GM18868 (cell line): ENCODE measurements at regions not wholly inside any gene's neighbourhood (a gene's known extent, or its start where the extent isn't known, plus 50 kb on each side); places are given as distances from the start of the nearest gene placed in this dataset.

Experiments used
- ATAC-seq: cut with Tn5 transposase; IDR thresholded peaks from one replicate; pipeline ENCODE4 v1.9.1; 2021; ENCODE audit warnings: mild to moderate bottlenecking, moderate library complexity; ENCODE audit not compliant: unreplicated experiment

DNA sequence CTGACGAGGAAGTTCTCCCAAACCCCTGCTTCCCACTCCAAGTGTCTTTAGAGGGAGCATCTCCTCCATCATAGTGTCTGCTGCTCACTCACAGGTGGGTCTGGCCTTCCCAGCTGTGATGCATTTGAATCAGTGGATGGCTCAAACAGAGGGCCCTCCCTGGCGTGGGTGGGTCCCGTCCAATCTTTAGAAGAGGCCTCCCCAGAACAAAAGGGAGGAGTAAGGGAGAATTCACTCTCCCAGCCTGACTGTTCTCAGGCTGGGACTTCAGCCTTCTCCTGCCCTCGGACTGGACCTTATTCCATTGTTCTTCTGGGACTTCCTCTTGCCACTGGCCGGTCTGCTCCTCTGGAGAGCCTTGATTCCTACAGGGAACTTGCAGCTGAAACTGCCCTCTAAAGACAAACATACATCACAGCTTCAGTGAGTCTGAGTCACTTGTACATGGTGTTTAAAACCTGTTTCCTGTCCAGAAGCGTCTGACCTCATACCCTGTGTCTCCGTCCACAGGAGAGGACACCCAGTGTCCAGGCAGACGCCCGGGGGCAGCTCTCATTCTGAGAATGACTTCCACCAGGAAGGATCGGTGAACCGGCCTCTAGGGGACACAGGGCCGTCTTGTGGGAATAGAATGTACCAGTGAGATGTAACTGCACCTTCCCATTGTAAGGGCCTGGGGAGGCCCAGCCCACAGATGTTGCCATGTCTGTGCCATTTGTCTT, 234.7 kb downstream of the BRD1 start:
- no peak for ATAC-seq

DNA sequence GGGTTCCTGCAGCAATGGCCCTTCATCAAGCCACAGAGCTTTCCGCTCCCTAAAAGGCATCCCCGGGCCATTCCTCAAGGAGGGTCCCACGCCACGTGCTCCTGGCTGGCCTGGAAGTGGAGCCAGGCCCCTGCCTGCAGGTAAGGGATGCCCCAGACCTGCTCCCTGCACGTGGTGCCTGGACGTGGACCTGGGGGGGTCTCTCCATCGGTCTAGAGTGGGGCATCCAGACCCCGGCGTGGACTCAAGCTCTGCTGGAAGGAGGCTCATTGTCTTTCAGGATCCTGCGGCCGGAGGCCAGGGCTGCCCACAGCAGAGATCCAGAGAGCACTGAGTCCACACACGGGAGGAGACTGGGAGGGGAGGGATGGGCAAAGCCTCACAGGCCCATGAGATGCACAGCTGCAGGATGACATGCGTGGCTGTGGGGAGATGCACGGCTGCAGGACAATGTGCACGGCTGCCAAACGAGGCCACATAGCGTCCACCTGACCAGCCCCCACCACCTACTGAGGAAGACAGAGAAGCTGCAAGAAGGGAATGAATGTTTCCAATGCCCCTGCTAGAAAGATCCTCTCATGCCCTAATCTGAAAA, 236.7 kb downstream of the BRD1 start:
- no peak for ATAC-seq

DNA sequence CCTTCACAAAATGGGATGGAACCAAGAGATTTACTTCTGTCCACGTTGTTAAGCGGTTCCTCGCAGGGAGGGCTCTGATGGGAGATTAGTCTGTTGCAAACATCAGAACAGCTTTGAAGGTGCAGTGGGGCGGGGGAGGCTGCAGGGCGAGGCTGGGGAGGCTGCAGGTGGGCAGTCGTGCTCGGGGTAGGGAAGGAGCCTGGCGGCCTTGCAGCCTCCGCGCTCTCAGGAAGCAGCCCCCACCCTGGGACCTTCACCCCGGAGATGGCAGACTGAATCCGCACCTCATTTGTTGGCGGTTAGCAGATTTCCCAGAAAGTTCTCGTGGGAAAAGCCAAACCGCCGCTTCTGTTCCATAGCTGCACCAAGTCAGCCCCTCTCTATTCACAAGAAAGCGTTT, 237.3 kb downstream of the BRD1 start:
- ATAC-seq: no peak

DNA sequence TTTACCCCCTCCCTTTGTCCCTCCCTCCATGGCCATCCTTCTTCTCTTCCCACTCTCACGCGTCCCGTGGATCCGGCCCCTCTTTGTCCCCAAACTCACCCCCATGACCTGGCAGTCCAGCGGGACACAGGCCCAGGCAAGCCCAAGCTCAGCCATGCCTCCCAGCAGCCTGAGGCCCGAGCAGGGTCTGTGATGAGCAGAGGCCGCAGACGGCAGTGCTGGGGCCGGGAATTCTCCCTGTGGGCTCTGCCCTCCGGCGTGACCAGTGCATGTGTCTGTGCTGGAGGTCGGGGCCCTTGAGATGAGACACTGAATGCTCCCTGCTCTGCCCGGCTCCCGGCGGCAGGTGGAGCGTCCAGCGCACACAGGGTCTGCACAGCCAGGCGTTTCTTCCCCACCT, 237.9 kb downstream of the BRD1 start:
- ATAC-seq: no peak

DNA sequence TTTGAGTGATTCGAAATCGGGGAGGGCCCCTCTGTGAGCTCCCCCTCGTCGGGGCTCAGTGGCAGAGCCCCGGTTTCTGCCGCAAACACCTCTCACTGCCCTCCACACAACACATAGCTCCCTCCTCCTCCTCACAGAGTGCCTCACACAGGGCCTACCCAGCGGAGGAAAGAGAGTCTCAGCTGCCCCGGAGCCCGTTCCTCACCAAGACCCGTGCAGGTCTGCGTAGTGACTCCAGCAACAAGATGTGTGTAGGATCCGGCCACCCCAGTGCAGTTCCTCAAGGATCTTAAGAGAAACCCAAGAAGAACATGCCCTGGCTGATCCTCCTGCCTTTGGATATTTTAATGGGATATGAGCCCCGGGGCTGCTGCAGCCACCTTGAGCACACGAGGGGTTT, 238.4 kb downstream of the BRD1 start:
- ATAC-seq: no peak

DNA sequence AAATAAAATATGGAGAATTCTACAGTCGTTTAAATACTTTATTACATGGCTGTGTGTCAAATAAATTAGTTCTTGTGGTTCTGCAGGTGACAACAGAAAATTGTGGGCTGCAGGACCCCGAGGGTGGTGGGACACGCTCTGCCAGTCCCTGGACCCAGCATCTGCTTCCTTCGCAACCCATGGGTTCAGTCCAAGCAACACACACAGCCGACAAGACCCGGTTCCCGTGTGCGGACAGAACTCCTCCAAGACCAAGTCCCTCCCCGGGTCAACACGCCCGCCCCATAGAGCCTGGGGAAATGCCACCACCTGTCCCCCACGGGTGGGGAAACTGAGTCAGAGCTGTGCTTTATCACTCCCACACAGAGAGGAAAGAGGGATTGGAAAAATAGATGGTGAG, 238.9 kb downstream of the BRD1 start:
- no peak for ATAC-seq

DNA sequence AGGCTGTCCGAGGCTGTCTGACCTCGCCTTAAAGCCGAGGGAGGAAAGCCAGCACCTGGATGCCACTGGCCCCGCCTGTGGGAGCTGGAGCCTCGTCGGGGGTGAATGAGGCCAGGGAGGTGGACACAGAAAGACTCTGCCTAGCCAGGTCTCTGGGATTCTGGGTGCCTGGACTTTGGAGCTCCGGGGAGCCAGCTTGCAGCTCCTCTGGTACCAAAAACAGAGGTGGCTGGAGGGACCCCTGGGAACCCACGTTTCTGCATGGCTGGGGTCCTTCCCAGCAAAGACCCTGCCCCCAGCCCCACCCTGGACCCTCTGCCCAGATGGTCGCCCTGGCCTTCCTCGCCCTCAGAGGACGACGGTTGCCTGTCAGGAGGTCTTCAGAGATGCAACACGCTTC, 239.7 kb downstream of the BRD1 start:
- ATAC-seq: no peak

DNA sequence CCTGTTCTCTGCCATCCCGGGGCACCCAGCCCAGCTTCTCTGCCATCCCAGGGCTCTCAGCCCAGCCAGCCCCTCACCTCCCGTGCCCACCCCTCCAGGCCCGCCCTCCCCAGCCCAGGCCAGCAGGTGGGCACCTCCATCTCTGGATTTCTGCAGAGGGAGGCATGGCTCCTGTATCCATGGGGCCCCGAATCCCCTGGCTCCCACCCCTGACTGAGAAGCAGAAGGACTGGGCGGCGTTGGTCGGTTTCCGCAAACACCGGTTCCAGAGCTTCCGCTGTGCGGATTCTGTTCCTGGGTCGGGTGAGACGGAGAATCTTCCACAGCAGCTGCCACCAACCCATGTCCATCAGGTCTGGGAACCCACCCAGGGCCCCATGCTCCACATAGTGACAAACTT, 240.3 kb downstream of the BRD1 start:
- no peak for ATAC-seq

DNA sequence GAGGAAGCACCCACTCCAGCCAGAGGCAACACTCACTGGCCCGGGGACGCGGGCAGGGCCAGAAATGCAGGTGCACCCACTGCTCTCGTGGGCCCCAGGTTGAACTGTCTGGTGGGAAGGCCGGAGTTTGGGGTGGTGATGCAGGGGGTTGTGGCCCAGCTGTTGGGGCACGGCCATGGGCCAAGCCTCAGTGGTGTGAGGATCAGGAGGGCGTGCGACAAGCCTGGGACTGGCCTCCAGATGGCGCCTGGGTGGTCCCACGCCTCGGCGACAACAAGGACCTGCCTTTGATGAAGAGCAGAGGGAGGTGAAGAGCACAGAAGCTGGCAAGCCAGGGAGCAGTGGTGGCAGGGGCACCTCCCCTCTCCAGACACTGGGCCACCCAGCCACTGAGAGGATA, 240.8 kb downstream of the BRD1 start:
- no peak for ATAC-seq

DNA sequence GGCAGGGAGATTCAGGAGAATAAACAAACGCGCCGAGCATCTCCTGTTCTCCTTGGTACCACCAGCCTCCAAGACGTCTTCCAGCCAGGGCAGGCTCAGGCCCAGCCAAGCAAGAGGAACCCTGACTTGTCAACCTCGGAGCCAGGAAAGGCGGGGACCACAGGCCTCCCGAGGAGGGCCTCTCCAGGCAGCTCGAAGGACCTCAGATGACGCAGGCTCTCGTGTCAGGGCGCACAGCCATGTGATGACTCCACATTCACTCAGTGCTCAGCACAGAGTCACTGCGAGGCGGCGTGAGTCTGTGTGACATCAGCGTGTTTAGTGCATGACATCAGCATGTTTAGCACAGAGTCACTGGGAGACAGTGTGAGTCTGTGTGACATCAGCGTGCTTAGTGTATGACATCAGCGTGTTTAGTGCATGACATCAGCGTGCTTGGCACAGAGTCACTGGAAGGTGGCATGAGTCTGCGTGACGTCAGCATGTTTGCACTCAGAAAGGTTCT, 241.4 kb downstream of the BRD1 start:
- ATAC-seq: no peak

DNA sequence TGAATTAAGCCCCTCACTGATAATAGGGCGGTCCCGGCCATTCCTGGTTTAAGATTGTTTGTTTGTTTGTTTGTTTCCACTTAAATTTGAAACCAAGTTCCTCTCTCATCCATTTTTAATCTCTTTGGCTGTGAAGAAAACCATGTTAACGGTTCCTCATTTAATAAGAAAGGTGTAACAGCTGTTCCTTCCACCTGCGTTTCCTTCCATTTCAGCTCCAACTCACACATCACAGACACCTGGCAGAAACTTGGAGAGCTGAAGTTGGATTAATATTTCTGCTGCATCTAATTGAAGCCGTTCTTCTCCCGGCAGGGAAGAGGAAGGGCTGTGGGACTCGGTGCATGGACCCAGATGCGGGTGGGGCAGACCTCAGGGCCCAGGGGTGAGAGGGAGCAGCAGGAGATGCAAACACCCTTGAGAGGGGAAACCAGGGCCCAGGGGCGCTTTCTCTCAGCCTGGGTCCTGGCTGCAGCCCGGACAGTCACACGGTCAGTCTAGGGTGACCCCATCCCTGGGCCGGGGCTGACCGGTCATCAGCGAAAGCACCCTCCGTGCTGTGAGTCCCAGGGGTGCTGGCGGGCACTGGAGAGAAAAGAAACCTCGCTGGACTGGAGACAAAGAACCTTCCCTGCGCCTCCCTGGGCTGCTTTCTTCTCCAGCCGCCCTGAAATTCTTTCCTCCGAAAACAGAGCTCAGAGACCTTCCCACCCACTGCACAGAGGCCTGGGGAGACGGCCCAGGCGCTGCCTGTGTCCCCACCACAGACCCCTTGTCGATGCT, 242.0 kb downstream of the BRD1 start:
- ATAC-seq: no peak

DNA sequence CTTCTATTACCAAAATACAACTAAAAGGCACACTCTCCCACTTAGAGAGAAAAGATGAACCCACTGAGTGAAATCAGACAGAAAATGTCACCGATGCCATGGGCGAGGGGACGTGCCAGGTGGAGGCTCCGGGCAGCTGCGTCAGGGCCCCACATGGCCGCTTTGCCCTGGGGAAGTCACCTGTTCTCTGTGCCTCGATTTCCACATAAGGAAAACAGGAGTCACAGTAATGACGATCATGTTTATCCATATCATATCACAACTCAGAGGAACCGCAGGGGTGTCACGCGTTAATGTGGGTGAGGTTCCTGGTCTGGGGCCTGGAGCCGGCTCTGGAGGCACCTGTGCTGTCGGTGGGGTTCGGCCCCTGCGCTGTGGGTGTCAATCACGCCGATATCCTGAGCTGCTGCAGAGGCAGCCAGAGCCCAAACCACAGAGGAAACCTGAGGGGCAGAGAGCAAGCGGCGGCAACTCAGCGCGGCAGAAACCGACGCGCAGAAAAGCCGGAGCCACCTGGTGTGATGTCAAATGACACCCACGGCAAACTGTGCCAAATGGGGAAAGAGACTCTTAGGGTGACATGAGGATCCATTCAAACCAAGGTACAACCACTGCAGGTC, 243.7 kb downstream of the BRD1 start:
- ATAC-seq: no peak

DNA sequence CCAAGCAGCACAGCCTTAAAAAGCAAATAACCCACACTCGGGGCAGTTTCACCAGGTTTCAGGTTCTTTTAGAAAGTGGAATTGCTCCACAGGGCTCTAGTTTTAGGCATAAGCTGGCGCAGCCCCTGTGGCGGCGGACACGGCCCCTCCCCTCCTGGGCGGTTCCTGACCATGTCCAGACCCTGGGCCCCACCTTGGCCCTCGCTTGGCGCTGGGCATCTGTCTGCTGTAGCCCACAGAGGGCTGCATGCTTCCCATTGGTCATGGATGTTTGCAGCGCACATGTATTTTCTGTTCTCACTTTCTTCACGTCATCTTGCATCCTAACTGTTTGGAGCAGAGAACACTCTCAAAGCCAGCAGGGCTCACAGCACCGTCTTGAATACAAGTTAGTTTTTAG, 244.3 kb downstream of the BRD1 start:
- no peak for ATAC-seq

DNA sequence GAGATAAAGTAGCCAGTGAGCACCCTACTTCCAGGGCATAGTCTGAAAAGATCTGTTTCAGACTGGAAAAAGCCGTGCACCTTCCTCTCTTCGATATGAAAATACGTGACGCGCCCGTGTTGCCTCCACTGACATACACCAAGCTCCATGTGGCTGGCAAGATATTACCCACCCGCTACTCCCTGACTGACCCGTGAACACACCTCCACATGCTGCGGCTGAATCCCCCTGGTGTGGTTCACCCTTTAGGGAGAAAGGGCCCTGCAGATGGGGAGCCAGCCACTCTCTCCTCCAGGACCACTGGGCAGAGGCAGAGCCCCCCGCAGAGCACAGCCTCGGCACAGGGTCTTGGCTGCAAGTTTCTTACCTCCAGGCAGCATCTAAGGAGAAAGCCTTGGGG, 245.0 kb downstream of the BRD1 start:
- no peak for ATAC-seq

DNA sequence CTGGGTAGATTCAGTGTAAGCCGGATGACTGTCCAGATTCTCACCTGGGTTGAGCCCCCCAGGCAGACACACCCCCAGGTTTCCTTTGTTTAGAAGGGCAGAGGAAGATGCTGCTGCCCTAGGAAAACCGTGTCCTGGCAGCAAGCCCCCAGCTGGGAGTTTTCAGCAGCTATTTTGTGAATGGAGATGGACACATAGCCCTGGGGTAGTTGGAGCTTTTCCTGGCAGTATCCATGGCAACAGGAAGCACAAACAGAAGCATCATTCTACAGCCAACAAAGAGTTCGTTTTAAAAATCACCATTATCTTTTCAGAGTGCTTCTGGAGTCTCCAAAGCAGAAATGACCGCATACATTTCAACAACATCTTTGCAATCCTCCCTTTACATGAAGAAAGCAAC, 245.5 kb downstream of the BRD1 start:
- ATAC-seq: no peak

DNA sequence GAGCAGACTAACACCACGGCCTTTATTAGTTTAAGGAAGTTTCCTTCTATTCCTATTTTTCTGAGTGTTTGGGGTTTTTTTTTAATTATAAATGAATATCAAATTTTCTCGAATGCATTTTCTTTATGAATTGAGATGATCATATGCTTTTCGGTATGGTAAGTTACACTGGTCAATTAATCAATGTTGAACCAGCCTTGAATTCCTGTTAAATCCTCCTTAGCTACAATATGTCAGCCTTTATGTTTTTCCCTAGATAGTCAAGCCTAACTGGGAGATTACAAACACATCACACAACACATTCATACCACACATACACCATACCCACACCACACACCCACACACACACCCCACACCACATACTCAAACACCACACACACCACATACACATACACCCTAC, 247.6 kb downstream of the BRD1 start:
- ATAC-seq: no peak

DNA sequence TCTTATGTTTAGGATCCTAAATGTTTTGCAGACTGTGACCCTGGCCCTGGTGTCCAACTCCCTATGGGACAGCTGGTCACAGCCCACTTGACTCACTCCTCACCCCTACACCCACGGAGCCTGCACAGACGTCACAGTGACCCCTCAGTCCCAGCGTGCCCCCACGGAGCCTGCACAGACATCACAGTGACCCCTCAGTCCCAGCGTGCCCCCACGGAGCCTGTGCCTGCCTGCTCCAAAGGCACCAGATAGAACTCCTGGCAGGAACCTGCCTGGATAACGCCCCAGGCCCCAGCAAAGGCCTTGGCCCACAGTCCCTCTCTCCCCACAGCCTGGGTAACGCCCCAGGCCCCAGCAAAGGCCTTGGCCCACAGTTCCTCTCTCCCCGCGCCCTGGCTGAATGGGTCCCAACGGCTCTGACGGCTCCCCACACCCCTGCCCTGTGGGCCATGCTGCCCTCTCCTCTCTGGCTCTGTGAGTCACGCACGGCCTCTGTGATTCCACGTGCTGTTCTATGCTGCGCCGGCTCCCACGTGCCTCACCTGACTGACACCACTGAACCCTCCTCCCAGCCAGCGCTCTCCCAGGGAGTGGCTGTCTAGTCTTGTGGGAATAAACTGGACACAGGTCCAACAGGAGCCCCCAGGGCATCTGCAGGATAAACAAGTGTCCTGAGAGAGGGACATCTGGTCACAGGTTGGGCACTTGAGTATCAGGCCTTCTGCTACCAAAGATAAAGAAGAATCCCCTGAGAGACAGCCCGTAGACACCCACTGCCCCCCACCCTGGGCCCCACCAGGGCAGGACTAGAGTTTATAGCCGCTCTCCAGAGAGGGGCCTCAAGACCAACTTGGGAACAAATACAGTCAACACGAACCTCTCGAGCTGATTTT, 250.3 kb downstream of the BRD1 start:
- no peak for ATAC-seq

DNA sequence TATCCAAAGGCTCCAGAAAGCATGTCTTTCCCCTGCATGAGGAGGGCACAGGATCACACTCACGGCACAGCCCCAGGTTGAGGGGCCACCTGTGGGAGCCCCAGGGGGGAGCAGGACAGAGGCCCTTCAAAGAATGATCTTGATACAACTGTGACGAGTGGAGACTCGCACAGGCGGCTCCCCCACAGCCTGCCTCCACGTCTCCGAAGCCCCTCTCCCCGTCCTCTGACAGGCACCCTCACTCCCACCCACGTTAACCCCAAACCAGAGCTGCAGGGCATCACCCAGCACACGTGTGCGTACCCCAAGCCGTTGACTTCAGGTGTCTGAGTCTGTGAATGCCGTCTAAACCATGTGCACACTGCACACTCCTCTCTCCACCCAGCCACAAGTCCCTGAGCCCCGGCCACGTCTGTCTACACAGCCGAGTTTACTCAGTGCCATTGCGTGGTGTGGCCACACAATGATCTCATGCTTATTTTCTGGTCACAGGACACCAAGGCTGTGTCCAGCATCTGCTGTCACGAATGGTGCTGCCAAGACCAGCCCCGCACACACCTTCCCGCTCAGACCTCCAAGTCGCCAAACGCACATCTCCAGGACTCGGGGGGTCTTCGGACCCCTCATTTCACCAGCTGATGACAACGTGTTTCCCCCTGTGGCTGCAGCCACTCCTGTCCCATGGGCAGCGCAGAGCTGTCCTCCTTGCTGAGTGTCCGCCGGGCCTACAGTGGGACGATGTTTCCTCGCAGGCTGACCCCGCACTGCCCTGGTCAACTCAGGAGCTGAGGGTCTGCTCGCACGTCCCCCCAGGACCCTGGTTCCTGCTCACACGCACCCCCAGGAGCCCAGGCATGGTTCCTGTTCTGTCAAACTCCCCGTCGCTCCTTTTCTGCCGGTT, 251.2 kb downstream of the BRD1 start:
- no peak for ATAC-seq

DNA sequence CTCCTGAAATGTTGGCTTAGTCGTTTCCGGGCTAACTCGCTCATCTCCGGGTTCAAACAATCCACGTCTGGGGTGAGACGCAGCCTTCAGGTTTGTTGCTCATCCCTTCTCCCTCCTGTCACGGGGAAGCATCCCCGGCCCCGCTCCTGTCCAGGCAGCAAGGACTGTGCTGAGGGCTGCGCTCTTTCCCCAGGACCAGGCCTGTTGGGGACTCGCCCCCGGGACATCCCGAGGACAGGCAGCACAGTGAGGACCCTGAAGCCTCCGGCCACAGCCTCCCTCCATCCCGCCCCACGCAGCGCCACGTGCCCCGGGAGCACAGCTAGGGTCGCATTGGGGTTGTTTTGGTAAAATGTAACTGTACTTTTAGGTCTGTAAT, 252.0 kb downstream of the BRD1 start:
- no peak for ATAC-seq
